HCT116 (cell line): ENCODE measurements at regions not wholly inside any gene's neighbourhood (a gene's known extent, or its start where the extent isn't known, plus 50 kb on each side); places are given as distances from the start of the nearest gene placed in this dataset.
"Not testable (repeated sequence)": the region's sequence is repeated elsewhere in the genome, so short reads cannot be mapped to it uniquely, and the experiment has no call there.

Source experiments
- ATAC-seq: fragments of 200-7000 bp; cut with Tn5 transposase; 2 replicates; pipeline ENCODE4 v1.9.1; 2020; ENCODE audit warnings: mild to moderate bottlenecking, moderate library complexity
- BruUV-seq: library from RNA; stranded (reverse); fragments of 400-500 nt; replicated peaks from 2 replicates; lab custom pipeline; 2021; lab: Mats Ljungman, UMichigan
- CTCF ChIA-PET: fragments of 300-600 bp; sonication (Branson Sonifier 250); formaldehyde crosslinking; loops from one replicate; lab custom pipeline; 2021; ENCODE audit warnings: antibody characterized with exemption; lab: Charles Lee
- POLR2A ChIA-PET: fragments of 300-600, 350-600 bp; sonication (Branson Sonifier 250); formaldehyde crosslinking; loops from one replicate; lab custom pipeline; 2021; ENCODE audit warnings: antibody characterized with exemption; lab: Charles Lee
- RAD21 ChIA-PET, 2 experiments: fragments of 300-600 bp; sonication (Branson Sonifier 250); formaldehyde crosslinking; loops; one replicate each; lab custom pipeline; 2023; ENCODE audit warnings: low total read pairs in 2 of 2; ENCODE audit not compliant: uncharacterized antibody in 2 of 2, unreplicated experiment in 2 of 2, low non-redundant PET in 1 of 2; lab: Charles Lee
- DNase-seq: peaks from one replicate; pipeline ENCODE4 v3.0.0-alpha.2; 2010; ENCODE audit warnings: low read depth, low spot score
- H2AFZ ChIP-seq: fragments of 200-600 bp; shearing (Covaris generic), sonication (generic); 2 replicates; pipeline ENCODE4 v1.6.1; 2017; ENCODE audit warnings: low read depth, mixed run types, mixed read lengths, antibody characterized with exemption, low read length; ENCODE audit not compliant: poor library complexity, severe bottlenecking
- H3K27ac ChIP-seq: 2 replicates; pipeline ENCODE4 v1.5.1; 2012; ENCODE audit warnings: low read depth, low read length
- H3K27me3 ChIP-seq: fragments of 200-600 bp; sonication (generic); 2 replicates; pipeline ENCODE4 v1.6.1; 2016; ENCODE audit warnings: mixed run types, low read length, mixed read lengths; ENCODE audit not compliant: insufficient read depth
- H3K36me3 ChIP-seq, 2 experiments: fragments of 200-500 bp in 1 of 2; fragments of 200-600 bp in 1 of 2; sonication (Bioruptor generic) in 1 of 2; sonication (generic) in 1 of 2; 2 replicates each; pipeline versions ENCODE4 v1.5.1 to v1.6.1; 2014 to 2016; ENCODE audit warnings: low read length in 2 of 2, inconsistent platforms in 1 of 2, mixed read lengths in 1 of 2, mixed run types in 1 of 2; ENCODE audit not compliant: insufficient read depth in 2 of 2, control insufficient read depth in 1 of 2
- H3K4me1 ChIP-seq, 2 experiments: fragments of 200-600 bp in 1 of 2; sonication (generic) in 1 of 2; 2 replicates each; pipeline versions ENCODE4 v1.5.1 to v1.6.1; 2012 to 2017; ENCODE audit warnings: low read length in 2 of 2, inconsistent platforms in 1 of 2, mild to moderate bottlenecking in 1 of 2, mixed read lengths in 1 of 2, mixed run types in 1 of 2, moderate library complexity in 1 of 2; ENCODE audit not compliant: insufficient read depth in 2 of 2, control insufficient read depth in 1 of 2
- H3K4me2 ChIP-seq: fragments of 200-600 bp; sonication (generic); 2 replicates; pipeline ENCODE4 v1.6.1; 2017; ENCODE audit warnings: mixed run types, low read length, mixed read lengths
- H3K4me3 ChIP-seq, 2 experiments: fragments of 200-600 bp in 1 of 2; sonication (generic) in 1 of 2; replicated peaks in 1 of 2; 2 replicates each; pipeline ENCODE4 v1.5.1; 2011 to 2016; ENCODE audit warnings: low read length in 2 of 2, control low read depth in 1 of 2, low read depth in 1 of 2, mild to moderate bottlenecking in 1 of 2, mixed read lengths in 1 of 2, mixed run types in 1 of 2
- H3K79me2 ChIP-seq: fragments of 200-600 bp; sonication (generic); 2 replicates; pipeline ENCODE4 v1.6.1; 2017; ENCODE audit warnings: mild to moderate bottlenecking, mixed run types, low read length, moderate library complexity, mixed read lengths; ENCODE audit not compliant: insufficient read depth
- H3K9ac ChIP-seq: fragments of 200-600 bp; sonication (generic); 2 replicates; pipeline ENCODE4 v1.6.1; 2016; ENCODE audit warnings: low read length, mixed read lengths
- H3K9me2 ChIP-seq: fragments of 200-600 bp; sonication (generic), shearing (Covaris generic); 2 replicates; pipeline ENCODE4 v1.6.1; 2017; ENCODE audit warnings: mixed run types, mild to moderate bottlenecking, moderate library complexity; ENCODE audit not compliant: insufficient read depth
- H3K9me3 ChIP-seq, 2 experiments: fragments of 200-500 bp in 1 of 2; fragments of 200-600 bp in 1 of 2; sonication (Bioruptor generic) in 1 of 2; sonication (generic) in 1 of 2; 2 replicates each; pipeline ENCODE4 v1.6.1; 2014 to 2017; ENCODE audit warnings: low read length in 2 of 2, mixed read lengths in 2 of 2, inconsistent platforms in 1 of 2, low read depth in 1 of 2, mild to moderate bottlenecking in 1 of 2, mixed run types in 1 of 2, moderate library complexity in 1 of 2; ENCODE audit not compliant: control insufficient read depth in 1 of 2, insufficient read depth in 1 of 2
- H4K20me1 ChIP-seq: fragments of 200-600 bp; sonication (generic), shearing (Covaris generic); 2 replicates; pipeline ENCODE4 v1.6.1; 2017; ENCODE audit warnings: mixed run types, mild to moderate bottlenecking, moderate library complexity; ENCODE audit not compliant: insufficient read depth
- ATF3 ChIP-seq: IDR thresholded peaks from 2 replicates; pipeline ENCODE4 v1.6.1; 2012
- CBX3 ChIP-seq: IDR thresholded peaks from 2 replicates; pipeline ENCODE4 v1.6.1; 2012; ENCODE audit warnings: low read depth
- EGR1 ChIP-seq: IDR thresholded peaks from 2 replicates; pipeline ENCODE4 v1.6.1; 2012; ENCODE audit warnings: low read depth
- REST ChIP-seq: IDR thresholded peaks from 2 replicates; pipeline ENCODE4 v1.6.1; 2012; ENCODE audit warnings: low read depth
- SP1 ChIP-seq: IDR thresholded peaks from 2 replicates; pipeline ENCODE4 v1.6.1; 2012; ENCODE audit warnings: low read depth
- SRF ChIP-seq: IDR thresholded peaks from 2 replicates; pipeline ENCODE4 v1.6.1; 2012; ENCODE audit warnings: low read depth
- ZBTB33 ChIP-seq: IDR thresholded peaks from 2 replicates; pipeline ENCODE4 v1.6.1; 2011; ENCODE audit warnings: mild to moderate bottlenecking, low read length, moderate library complexity; ENCODE audit not compliant: insufficient replicate concordance; ENCODE audit errors: extremely low read depth
- ZNF274 ChIP-seq: fragments of 200-500 bp; sonication (Bioruptor generic); IDR thresholded peaks from 2 replicates; pipeline ENCODE4 v1.6.1; 2014; ENCODE audit warnings: mild to moderate bottlenecking, low read depth, low read length, inconsistent platforms
- intact Hi-C: fragments of 100-400 bp; cut with micrococcal nuclease; formaldehyde crosslinking; loops from 2 replicates; pipeline ENCODE4 v1.10.0; 2022

GRCh38 chr10:3654496-3654895, 130.5 kb downstream of the KLF6 start:
- no peak overlapping the region for H3K4me2 ChIP-seq
- no peaks in the 10 kb centered on the region for H3K36me3 ChIP-seq
- DNase-seq (no peak), ATAC-seq (no peak)
- H3K9ac ChIP-seq, result no peak overlapping the region
- H3K9me3 ChIP-seq, result no peaks in the 10 kb centered on the region
- no peaks in the 10 kb centered on the region for H3K4me1 ChIP-seq
- no peaks in the 10 kb centered on the region for H3K9me2 ChIP-seq
- H3K27me3 ChIP-seq, result no peaks in the 10 kb centered on the region
- H4K20me1 ChIP-seq, result no peaks in the 10 kb centered on the region
- no peaks in the 10 kb centered on the region for H3K79me2 ChIP-seq
- ChIA-PET CTCF (no interaction called here), RAD21 (no interaction called here), POLR2A (no interaction called here)
- no peak overlapping the region for H3K27ac ChIP-seq
- H2AFZ ChIP-seq, result no peak overlapping the region
- intact Hi-C loops, result no loop called here
- no TSS peak for BruUV-seq
- no peak overlapping the region for H3K4me3 ChIP-seq
- TF ChIP-seq EGR1 (no peak), SP1 (no peak)
- TF ChIP-seq, all 23 proteins: peak for 0

- H3K4me3 ChIP-seq, ATAC-seq, H3K36me3 ChIP-seq, H3K79me2 ChIP-seq, H3K9me3 ChIP-seq, DNase-seq, H3K9me2 ChIP-seq, H3K27me3 ChIP-seq, H3K4me2 ChIP-seq, H2AFZ ChIP-seq, BruUV-seq, RAD21 ChIA-PET, H3K4me1 ChIP-seq, POLR2A ChIA-PET, intact Hi-C loops, H4K20me1 ChIP-seq, H3K9ac ChIP-seq, H3K27ac ChIP-seq, CTCF ChIA-PET: not testable (repeated sequence)
Measured at GRCh38 chr10:3653303-3653702, 131.7 kb downstream of the KLF6 start.

- no TSS peak for BruUV-seq
- Histone ChIP-seq H2AFZ (no peak overlapping the region), H3K4me1 (no peaks in the 10 kb centered on the region), H3K9me2 (no peaks in the 10 kb centered on the region), H4K20me1 (no peaks in the 10 kb centered on the region), H3K4me2 (no peak overlapping the region), H3K79me2 (no peaks in the 10 kb centered on the region), H3K4me3 (no peak overlapping the region), H3K9ac (no peak overlapping the region), H3K27me3 (no peaks in the 10 kb centered on the region), H3K9me3 (no peaks in the 10 kb centered on the region), H3K36me3 (no peaks in the 10 kb centered on the region), H3K27ac (no peak overlapping the region)
- ChIA-PET POLR2A (no interaction called here), RAD21 (no interaction called here), CTCF (no interaction called here)
- intact Hi-C loops, result no loop called here
- ATAC-seq, result no peak
- no peak for DNase-seq
- TF ChIP-seq SRF, result no peak
- no peak for TF ChIP-seq ZNF274
- TF ChIP-seq ATF3, result no peak
- no peak for TF ChIP-seq ZBTB33
- TF ChIP-seq SP1, result no peak
- TF ChIP-seq REST, result no peak
- no peak for TF ChIP-seq CBX3
Measured at GRCh38 chr10:3652886-3653285, 132.1 kb downstream of the KLF6 start.
